Pancreas (tissue), 10 donors: ENCODE measurements at regions not wholly inside any gene's neighbourhood (a gene's known extent, or its start where the extent isn't known, plus 50 kb on each side); places are given as distances from the start of the nearest gene placed in this dataset.

ENCODE experiments used
- ATAC-seq, 4 donors: fragments of 200-7000 bp; cut with Tn5 transposase; one replicate each; pipeline versions ENCODE4 v1.8.0 to v1.9.1; 2020; ENCODE audit warnings: mild to moderate bottlenecking in 4 of 4, moderate library complexity in 4 of 4
- DNase-seq, 6 donors: peaks; one replicate each; pipeline ENCODE4 v3.0.0-alpha.2; 2020
- FAIRE-seq: peaks from 2 replicates; lab custom pipeline; 2012; peaks lifted over from hg19 to GRCh38; lab: Jason Lieb, UNC
- H3K27ac ChIP-seq, 4 donors: fragments of 200-600 bp; sonication (generic); 1 replicate in 3 of 4; 2 replicates in 1 of 4; pipeline versions ENCODE4 v1.5.0 to v1.8.0; 2020
- H3K27me3 ChIP-seq, 4 donors: fragments of 200-600 bp; one replicate each; pipeline ENCODE4 v1.8.0; 2021
- H3K36me3 ChIP-seq, 3 donors: fragments of 200-600 bp; sonication (generic) in 1 of 3; one replicate each; pipeline versions ENCODE4 v1.5.0 to v1.8.0; 2020 to 2021
- H3K4me1 ChIP-seq, 3 donors: fragments of 200-600 bp; one replicate each; pipeline ENCODE4 v1.8.0; 2021
- H3K4me3 ChIP-seq, 4 donors: fragments of 200-600 bp; sonication (generic) in 2 of 4; one replicate each; pipeline versions ENCODE4 v1.5.0 to v1.8.0; 2020 to 2021
- H3K9me3 ChIP-seq, 4 donors: fragments of 200-600 bp; one replicate each; pipeline ENCODE4 v1.8.0; 2021
- CTCF ChIP-seq, 4 donors: fragments of 200-600 bp; sonication (generic) in 3 of 4; IDR thresholded peaks; one replicate each; pipeline versions ENCODE4 v1.5.0 to v1.8.0; 2021; ENCODE audit warnings: antibody characterized with exemption in 4 of 4
- WGBS, 2 donors: extraction: QIAGEN DNeasy Blood & Tissue Kit; methylation state at CpG; one replicate each; pipeline ENCODE4 v1.1.7; 2013; 5-methylcytosine and 5-hydroxymethylcytosine counted together
- intact Hi-C, 3 donors: fragments of 100-400 bp; cut with DNase I; formaldehyde crosslinking; loops; one replicate each; pipeline versions ENCODE4 v1.11.1 to v1.14.2; 2022
- donor health status: healthy with polysubstance abuse.
- donor health status: DM: no; HTN: no; CAD: no; lungs with moderate emphysema.
- donor health status: DM: no; HTN: no; CAD: no.
- donor health status: control.
- donor health status: control.
- donor health status: Bipolar disorder and iron deficiency.
- donor health status: DM: yes; HTN: yes; CAD: no.
- donor health status: DM: no; HTN: no; CAD: no.
- donor health status: DM: no; HTN: no; CAD: no.
- donor health status: DM: yes; HTN: yes; CAD: no.

DNA sequence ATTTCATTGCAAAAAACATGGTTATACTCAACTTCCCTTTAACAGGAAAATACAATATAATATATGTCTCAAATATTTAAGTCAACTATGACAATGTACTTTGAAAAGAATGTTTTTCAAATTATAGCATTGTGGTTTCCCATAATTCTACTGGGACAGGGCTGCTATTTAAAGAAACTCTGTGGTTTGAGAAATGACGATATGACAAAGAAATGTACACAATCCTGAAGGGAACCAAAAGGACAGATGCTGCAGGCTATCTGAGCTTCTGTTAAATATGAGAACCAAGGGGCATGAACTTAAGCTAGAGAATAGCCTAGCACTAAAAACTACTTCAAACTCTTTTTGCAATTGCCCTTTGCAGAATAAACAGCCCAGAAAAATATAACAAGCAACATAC is 415.9 kb downstream of the GRB14 start:
- Histone ChIP-seq H3K36me3 (no peaks in the 10 kb centered on the region), H3K4me1 (no peaks in the 10 kb centered on the region), H3K27me3 (no peaks in the 10 kb centered on the region), H3K9me3 (no peaks in the 10 kb centered on the region), H3K4me3 (no peak overlapping the region), H3K27ac (no peak overlapping the region)
- FAIRE-seq (no peak), DNase-seq (no peak), ATAC-seq (no peak)
- no peak for TF ChIP-seq CTCF (IDR thresholded peaks at IDR 0.05)
- intact Hi-C loops, result no loop called here
- 8% methylated on average over 1 of the region's 1 CpG for WGBS, 2 donors

GRCh38 chr2:164203131-164203530 is 418.2 kb downstream of the GRB14 start:
- Histone ChIP-seq H3K27ac (no peak overlapping the region), H3K9me3 (no peaks in the 10 kb centered on the region), H3K27me3 (no peaks in the 10 kb centered on the region), H3K4me1 (no peaks in the 10 kb centered on the region), H3K4me3 (no peak overlapping the region), H3K36me3 (no peaks in the 10 kb centered on the region)
- DNase-seq, result no peak
- TF ChIP-seq CTCF (IDR thresholded peaks at IDR 0.05), result no peak
- intact Hi-C loops, result no loop called here
- WGBS, 2 donors, result 48 to 67% methylated on average over 3 of the region's 3 CpGs
- no peak for FAIRE-seq
- no peak for ATAC-seq

DNA sequence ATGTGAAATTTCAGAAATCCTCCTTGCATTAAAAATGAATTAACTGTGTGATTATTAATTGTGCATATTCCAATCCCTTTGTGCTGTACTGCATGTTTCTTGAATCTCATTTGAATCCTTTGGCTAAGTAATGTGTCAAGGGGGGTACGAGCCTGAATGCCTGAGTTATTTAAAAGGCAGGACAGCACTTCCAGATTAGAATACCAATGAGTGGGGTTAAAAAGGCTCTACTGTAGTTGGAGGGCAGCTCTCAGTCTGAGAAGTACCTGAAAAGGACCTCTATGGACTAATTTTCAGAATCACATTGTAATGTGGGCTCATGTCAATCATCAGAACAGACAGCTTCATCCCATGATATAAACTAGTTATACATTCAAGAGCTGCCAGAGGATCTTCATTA is 423.0 kb downstream of the GRB14 start:
- H3K9me3 ChIP-seq, result no peaks in the 10 kb centered on the region
- ATAC-seq, result no peak
- 35 to 44% methylated on average over 1 of the region's 1 CpG for WGBS, 2 donors
- H3K4me3 ChIP-seq, result no peak overlapping the region
- intact Hi-C loops, result no loop called here
- no peak for TF ChIP-seq CTCF (IDR thresholded peaks at IDR 0.05)
- no peak for FAIRE-seq
- H3K27ac ChIP-seq, result no peak overlapping the region
- H3K27me3 ChIP-seq, result no peaks in the 10 kb centered on the region
- no peaks in the 10 kb centered on the region for H3K4me1 ChIP-seq
- no peaks in the 10 kb centered on the region for H3K36me3 ChIP-seq
- DNase-seq, result no peak

- no peak for FAIRE-seq
- no peaks in the 10 kb centered on the region for H3K27me3 ChIP-seq
- H3K27ac ChIP-seq, result no peak overlapping the region
- H3K4me3 ChIP-seq, result no peak overlapping the region
- no peaks in the 10 kb centered on the region for H3K9me3 ChIP-seq
- ATAC-seq, result no peak
- intact Hi-C loops, result no loop called here
- no peak for TF ChIP-seq CTCF (IDR thresholded peaks at IDR 0.05)
- no peak for DNase-seq
- 25 to 35% methylated on average over 4 of the region's 4 CpGs for WGBS, 2 donors
- H3K36me3 ChIP-seq, result no peaks in the 10 kb centered on the region
- no peaks in the 10 kb centered on the region for H3K4me1 ChIP-seq
These were observed 430.6 kb downstream of the GRB14 start for GRCh38 chr2:164190700-164191099.

GRCh38 chr2:164189851-164190250 is 431.4 kb downstream of the GRB14 start:
- FAIRE-seq, result no peak
- no peaks in the 10 kb centered on the region for H3K27me3 ChIP-seq
- WGBS, 2 donors, result 58 to 80% methylated on average over 2 of the region's 2 CpGs

More at GRCh38 chr2:164189851-164190250, 431.4 kb downstream of the GRB14 start:
- Histone ChIP-seq H3K9me3 (no peaks in the 10 kb centered on the region), H3K4me3 (no peak overlapping the region), H3K36me3 (no peaks in the 10 kb centered on the region), H3K4me1 (no peaks in the 10 kb centered on the region), H3K27ac (no peak overlapping the region)
- DNase-seq (no peak), ATAC-seq (no peak)
- TF ChIP-seq CTCF (IDR thresholded peaks at IDR 0.05), result no peak
- intact Hi-C loops, result no loop called here
